Left renal pelvis (tissue), 4 donors: ENCODE measurements at regions not wholly inside any gene's neighbourhood (a gene's known extent, or its start where the extent isn't known, plus 50 kb on each side); places are given as distances from the start of the nearest gene placed in this dataset.
"Not testable (repeated sequence)": the region's sequence is repeated elsewhere in the genome, so short reads cannot be mapped to it uniquely, and the experiment has no call there.

ENCODE experiments used
- DNase-seq, 4 donors: peaks; one replicate each; pipeline ENCODE4 v3.0.0-alpha.2; 2013; ENCODE audit warnings: low read depth in 4 of 4, low spot score in 3 of 4

DNA sequence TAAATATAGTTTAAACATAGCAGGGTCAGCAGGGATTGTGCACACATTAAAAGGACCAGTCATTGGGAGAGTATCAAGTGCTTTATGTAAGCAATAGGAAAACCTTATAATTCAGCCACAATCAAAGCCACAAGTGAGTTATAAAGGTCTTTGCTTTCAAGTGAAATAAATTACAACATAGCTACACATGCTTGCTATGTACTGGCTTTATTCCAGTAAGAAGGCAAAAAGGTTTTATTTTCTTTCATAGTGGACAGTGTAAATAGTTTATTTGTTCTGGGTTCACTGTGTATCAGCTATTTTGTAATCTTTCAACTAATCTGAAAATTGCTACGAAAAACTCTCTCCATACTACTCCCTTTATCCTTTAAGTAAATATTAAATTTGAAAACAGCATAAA is 691.4 kb downstream of the PCDH7 start:
- no peak for DNase-seq

GRCh38 chr4:31415629-31416028 is 695.5 kb downstream of the PCDH7 start:
- DNase-seq: no peak

DNA sequence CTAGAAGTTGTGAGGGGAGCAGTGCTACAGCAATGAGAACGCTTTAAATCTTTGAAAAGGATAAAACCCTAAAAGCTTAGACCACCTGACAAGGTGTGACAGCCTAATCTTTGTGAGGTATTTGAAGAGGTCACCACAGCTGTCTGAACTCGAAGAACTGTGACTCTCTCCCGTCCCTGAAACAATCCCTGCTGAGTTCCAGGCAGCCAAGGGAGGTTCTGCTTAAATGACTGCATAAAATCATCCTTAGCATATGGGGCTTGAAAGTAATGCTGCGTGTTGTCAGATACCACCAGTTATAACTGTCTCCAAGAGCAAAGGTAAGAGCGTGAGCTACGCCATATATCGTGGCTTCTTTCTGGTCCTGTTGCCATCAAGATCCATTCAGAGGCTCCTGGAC is 696.3 kb downstream of the PCDH7 start:
- DNase-seq: no peak

- peak in 1 of 4 donors; percentile 2 for DNase-seq
These were observed 696.9 kb downstream of the PCDH7 start for GRCh38 chr4:31417040-31417439.

DNA sequence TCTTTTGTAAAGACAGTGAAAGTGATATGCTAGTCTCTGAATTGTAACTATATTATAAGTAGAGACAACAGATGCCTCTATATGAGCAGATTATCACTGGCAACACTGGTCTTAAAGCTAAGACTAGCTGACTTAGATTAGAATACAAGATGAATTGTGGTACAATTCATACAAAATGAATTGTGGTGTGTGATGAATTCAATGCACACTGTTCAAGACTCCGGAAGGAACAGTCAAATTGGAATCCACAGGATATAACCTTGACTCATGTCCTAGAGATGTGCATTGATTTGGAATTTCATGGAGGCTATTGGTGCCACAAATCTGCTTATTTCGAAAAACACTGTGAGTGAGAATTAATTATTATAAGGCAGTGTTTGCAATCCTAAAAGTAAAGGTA is 701.8 kb downstream of the PCDH7 start:
- DNase-seq: no peak

- no peak for DNase-seq
These were observed 707.5 kb downstream of the PCDH7 start for GRCh38 chr4:31427691-31428090.

DNA sequence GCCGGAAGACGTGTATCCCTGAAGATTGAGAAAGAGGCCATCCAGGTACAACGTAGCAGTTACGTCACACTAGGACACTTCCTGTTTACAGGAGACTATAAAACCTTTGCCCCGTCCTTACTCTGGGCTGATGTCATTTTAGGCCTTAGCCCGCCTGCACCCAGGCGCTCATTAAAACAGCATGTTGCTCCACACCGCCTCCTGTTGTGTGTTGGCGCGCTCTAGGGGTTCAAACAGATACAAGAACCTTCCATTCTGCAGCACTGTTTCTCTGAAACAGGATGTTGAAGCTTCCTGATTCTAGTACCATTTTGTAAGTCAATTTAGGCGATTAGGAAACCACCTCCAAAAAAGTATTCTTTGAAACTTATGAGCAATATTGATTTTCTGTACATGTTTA is 722.1 kb downstream of the PCDH7 start:
- no peak for DNase-seq

- no peak for DNase-seq
These were observed 725.4 kb downstream of the PCDH7 start for GRCh38 chr4:31445526-31445925.

- DNase-seq: no peak
These were observed 735.4 kb downstream of the PCDH7 start for GRCh38 chr4:31455612-31456011.

DNA sequence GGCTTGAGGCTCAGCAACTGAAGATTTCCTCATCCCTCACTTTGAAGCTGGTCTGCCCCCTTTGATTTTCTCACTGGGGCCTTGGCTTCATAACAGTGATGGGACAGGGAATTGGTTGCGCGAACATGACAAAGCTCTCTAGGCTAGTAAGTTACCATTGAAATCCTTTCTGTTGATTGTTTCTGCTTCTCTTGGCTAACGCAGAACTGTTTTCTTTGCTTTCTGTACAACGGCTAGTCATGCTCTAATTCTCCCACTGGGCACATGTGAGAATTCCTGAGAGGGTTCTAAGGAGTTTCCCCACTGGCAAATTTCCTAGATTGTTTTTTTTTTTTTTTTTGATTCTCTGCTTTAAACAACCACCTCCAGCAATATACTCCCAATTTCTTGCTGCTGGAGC is 738.6 kb downstream of the PCDH7 start:
- no peak for DNase-seq

GRCh38 chr4:31461421-31461820 is 741.3 kb downstream of the PCDH7 start:
- no peak for DNase-seq

- DNase-seq: no peak
These were observed 747.6 kb downstream of the PCDH7 start for GRCh38 chr4:31467781-31468180.

DNA sequence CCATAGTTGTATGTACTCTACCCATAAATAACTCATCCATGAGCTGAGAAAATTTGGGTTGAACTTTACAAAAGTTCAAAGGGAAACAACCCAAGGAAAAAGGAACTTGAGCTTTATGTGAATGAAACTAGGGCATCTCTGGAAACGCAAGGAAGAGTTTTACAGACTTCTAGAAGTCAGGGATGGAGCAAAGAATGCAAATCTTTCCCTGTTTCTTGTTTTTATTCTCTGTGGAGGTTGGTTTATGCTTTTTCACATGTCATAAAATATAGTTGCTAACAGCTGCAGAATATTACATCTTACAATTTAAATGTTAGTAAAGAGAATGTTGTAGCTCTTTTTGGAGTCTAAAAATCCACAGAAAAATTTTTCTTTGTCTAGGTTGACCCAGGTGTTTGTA is 754.1 kb downstream of the PCDH7 start:
- DNase-seq: no peak

DNA sequence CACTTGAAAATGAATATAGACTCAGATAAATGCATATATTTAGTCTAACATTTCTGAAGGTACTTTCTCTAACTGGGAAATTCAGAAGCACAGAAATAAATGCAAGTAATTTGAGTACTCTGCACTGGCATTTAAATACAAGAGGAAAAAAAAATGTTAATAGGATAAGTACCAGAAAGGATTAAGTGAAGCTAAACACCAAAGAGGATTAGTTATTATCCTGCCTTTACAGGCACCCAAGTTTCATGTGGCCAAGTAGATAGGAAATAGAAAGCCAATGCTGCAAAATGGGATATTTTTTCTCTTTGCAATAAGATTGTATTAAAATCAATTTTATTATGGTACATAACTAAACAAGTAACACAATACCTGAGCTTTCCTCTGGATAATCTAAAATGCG is 762.5 kb downstream of the PCDH7 start:
- no peak for DNase-seq

GRCh38 chr4:31499216-31499615 is 779.0 kb downstream of the PCDH7 start:
- not testable (repeated sequence) for DNase-seq

GRCh38 chr4:31516520-31516919 is 796.4 kb downstream of the PCDH7 start:
- no peak for DNase-seq

GRCh38 chr4:31518796-31519250 is 798.7 kb downstream of the PCDH7 start:
- DNase-seq: no peak

DNA sequence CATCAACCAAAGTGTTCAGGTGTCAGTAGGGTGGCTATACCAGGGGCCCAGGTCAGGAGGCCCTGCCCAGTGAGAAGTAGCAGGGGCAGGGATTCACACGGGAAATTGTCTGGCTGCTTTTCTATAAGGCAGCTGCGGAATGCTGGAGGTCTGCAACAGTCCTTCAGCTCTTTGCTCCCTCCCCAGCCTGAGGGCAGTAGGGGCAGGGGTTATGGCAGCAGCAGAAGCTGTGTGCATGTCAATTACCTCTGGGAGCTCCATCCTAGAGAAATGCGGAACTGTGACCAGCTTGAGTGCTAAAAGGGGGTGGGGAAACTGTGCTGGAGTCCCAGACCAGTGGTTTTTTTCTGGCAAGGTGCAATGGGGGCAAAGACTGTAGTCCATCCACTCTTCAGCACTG is 810.4 kb downstream of the PCDH7 start:
- no peak for DNase-seq

GRCh38 chr4:31538877-31539276 is 818.7 kb downstream of the PCDH7 start:
- DNase-seq: no peak

DNA sequence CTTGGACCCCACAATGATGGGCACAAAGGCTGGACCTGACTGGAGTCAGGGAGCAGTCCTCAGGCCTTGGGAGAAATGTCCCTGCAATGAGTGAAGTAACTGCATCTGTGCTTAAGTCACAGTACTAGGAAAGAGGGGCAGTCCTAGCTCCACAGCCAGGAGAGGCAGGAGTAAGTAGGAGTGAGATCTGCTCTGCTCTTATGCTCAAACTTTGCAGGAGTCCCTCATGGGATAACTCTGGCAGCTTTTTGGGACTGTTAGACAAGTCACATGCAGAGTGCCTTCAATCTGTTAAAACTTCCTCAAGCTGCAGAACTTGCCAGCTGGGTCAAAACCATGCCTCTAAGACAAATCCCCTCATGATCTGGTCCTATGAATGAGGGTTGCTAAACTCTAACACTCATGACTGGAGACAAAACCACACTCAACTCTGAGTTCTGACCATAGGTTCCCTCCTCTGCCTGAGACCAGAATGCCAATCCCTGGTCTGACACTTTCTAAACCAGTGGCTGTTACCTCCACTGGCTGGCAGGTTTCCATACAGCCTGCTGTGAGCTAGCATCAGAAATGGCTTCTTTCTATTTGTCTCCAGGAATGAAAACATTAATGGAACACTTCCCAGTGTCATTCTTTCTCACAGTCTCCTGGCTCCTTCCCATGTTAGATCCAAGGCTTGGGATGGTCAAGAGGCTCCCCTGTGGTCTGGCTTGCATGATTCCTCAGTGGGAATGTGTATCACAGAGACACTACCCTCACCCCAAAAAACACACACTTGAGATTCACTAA is 819.3 kb downstream of the PCDH7 start:
- DNase-seq: no peak

DNA sequence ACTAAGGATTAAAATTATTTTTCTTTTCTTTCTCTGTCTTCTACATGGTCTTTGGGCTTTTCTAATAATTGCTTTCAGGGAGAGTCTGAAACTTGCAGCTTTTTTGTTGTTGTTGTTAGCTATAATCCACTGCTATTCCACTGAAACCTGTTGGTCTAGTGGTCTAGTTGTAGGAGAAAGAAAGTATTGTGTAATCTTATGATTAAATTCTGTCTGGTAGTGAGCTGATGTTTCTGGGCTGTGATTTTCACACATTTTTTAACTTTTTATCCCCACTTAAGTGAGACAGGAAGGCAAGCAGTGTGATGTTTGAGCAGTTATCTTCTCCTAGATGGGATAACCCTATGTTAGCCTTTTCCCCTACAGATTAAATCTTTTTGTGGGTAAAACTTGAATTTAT is 825.2 kb downstream of the PCDH7 start:
- DNase-seq: no peak

GRCh38 chr4:31545755-31546154 is 825.6 kb downstream of the PCDH7 start:
- DNase-seq: no peak

DNA sequence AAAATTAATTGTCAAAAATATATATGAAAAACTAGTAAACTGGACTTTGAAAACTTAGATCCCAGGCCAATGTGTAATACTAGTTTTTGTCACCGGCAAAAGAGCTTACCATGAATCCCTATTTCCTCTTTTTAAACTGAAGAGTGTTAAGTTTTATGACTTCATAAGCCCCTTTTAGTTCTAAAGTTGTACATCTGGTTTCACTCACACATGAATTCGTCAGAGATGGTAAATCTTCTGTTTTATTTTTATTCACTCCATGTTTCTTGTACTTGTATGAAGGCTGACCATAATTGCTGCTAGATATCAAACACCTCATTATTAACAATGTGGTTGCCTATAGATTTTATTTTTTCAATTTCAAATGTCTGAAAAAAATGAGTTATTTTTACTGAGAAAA is 827.9 kb downstream of the PCDH7 start:
- peak in 2 of 4 donors; percentile 6 to 19 for DNase-seq
